Breast epithelium (tissue), 3 donors: ENCODE measurements at regions not wholly inside any gene's neighbourhood (a gene's known extent, or its start where the extent isn't known, plus 50 kb on each side); places are given as distances from the start of the nearest gene placed in this dataset.

Experiments
- CTCF ChIP-seq, 3 donors: fragments of 450-650 bp; IDR thresholded peaks; one replicate each; pipeline ENCODE4 v1.5.1; 2016 to 2017; ENCODE audit warnings: antibody characterized with exemption in 3 of 3, mild to moderate bottlenecking in 3 of 3, moderate library complexity in 3 of 3
- POLR2A ChIP-seq: fragments of 450-650 bp; IDR thresholded peaks from one replicate; pipeline ENCODE4 v1.6.1; 2016; ENCODE audit warnings: antibody characterized with exemption, mild to moderate bottlenecking, moderate library complexity

- TF ChIP-seq POLR2A, result no peak
- TF ChIP-seq CTCF (IDR thresholded peaks at IDR 0.05), result no peak
Measured at GRCh38 chr12:92242907-92243306, 97.3 kb upstream of the BTG1 start.
